ENCODE measurements at regions not wholly inside any gene's neighbourhood (a gene's known extent, or its start where the extent isn't known, plus 50 kb on each side); places are given as distances from the start of the nearest gene placed in this dataset.

DNA sequence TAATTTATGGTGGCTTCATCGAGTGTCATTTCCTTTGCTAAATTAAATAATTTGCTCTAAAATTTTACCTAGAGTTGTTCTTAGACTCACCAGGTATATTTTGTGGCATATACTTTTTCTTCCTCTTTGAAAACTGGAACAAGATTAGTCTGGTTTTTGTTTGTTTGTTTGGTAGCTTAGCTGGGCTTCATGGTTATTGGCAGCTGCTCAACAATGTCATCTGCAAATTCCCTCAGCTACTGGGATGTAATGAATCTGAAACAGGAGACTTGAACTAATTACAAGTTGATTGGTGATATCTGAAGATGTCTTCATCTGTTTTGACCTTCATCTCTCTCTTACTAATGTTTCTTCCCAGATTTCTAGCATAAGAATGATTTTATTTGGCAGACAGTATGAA, 270.5 kb upstream of the P2RY1 start:
- TF ChIP-seq, protein P1, sequence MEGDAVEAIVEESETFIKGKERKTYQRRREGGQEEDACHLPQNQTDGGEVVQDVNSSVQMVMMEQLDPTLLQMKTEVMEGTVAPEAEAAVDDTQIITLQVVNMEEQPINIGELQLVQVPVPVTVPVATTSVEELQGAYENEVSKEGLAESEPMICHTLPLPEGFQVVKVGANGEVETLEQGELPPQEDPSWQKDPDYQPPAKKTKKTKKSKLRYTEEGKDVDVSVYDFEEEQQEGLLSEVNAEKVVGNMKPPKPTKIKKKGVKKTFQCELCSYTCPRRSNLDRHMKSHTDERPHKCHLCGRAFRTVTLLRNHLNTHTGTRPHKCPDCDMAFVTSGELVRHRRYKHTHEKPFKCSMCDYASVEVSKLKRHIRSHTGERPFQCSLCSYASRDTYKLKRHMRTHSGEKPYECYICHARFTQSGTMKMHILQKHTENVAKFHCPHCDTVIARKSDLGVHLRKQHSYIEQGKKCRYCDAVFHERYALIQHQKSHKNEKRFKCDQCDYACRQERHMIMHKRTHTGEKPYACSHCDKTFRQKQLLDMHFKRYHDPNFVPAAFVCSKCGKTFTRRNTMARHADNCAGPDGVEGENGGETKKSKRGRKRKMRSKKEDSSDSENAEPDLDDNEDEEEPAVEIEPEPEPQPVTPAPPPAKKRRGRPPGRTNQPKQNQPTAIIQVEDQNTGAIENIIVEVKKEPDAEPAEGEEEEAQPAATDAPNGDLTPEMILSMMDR (IDR thresholded peaks at IDR 0.05; ENCODE audit: insufficient read depth, low read length, poor library complexity, severe bottlenecking) = no peak
- no peak for TF ChIP-seq EZH2phosphoT487 (conservative IDR thresholded peaks at IDR 0.05; ENCODE audit: low read length)

Measured in SU-DHL-6 (cell line).